HuH-7 (cell line): ENCODE measurements at regions not wholly inside any gene's neighbourhood (a gene's known extent, or its start where the extent isn't known, plus 50 kb on each side); places are given as distances from the start of the nearest gene placed in this dataset.

Experiments used
- DNase-seq: peaks from one replicate; pipeline ENCODE4 v3.0.0; 2011; ENCODE audit warnings: low spot score

GRCh38 chr11:64457416-64458010 lies 98.2 kb upstream of the SLC22A11 start:
- DNase-seq: no peak

DNA sequence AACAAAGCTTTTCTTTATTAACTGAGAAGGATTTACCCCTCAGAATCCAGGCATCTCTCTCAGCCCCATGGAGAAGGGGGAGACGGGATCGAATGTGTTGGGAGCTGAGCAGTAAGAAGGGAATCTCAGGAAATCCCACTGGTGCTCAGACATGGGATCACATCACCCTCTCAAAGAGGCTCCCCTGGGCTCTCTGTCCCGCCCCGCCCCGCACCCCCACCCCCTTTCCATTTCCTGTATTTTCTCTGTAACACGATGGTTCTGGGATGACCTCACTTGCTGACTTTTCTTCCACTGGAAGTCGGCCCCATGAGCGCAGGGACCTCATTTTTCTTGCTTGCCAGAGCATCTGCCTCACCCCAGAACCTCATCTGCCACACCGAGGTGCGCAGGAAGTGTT lies 96.7 kb upstream of the SLC22A11 start:
- no peak for DNase-seq

GRCh38 chr11:64459609-64460008 lies 96.1 kb upstream of the SLC22A11 start:
- no peak for DNase-seq

DNA sequence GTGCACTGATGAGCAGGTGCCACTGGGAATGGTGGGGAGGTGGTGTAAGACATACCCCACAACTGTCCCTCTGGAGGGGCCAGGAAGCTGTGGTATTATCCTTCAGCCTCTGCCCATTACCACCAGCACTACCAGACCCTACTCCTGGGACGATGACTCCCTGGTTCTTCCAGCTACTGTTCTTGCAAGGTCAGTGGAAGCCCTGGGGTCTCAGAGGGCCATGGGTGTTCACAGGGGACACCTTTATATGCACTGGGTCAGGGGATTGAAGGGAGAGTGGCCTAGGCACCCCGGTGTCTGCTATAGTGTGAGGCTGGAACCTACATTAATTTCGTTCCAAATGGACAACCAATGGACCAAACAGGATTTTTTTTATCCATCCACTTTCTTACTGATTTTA lies 94.7 kb upstream of the SLC22A11 start:
- no peak for DNase-seq

DNA sequence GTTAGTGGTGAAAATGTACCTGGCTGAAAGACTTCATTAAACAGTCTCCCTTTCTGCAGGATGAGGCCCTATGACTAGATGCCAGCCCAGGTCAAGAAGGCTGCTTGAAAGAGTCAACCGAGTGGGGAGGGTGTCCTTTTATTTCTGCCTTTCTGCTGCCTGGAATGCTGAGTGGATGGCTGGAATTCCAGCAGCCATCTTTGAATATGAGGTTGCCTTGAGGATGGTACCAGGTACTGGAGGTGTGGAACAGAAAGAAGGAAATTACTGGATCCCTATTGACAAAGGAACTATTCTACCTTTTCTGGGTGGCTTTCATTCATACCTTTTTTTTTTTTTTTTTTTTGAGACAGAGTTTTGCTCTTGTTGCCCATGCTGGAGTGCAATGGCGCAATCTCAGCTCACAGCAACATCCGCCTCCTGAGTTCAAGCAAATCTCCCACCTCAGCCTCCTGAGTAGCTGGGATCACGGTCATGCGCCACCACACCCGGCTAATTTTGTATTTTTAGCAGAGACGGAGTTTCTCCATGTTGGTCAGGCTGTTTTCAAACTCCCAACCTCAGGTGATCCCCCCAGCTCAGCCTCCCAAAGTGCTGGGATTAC lies 89.5 kb upstream of the SLC22A11 start:
- no peak for DNase-seq

GRCh38 chr11:64469288-64469687 lies 86.5 kb upstream of the SLC22A11 start:
- no peak for DNase-seq

GRCh38 chr11:64472593-64473455 lies 82.9 kb upstream of the SLC22A11 start:
- DNase-seq: no peak

GRCh38 chr11:64474680-64475079 lies 81.1 kb upstream of the SLC22A11 start:
- no peak for DNase-seq

DNA sequence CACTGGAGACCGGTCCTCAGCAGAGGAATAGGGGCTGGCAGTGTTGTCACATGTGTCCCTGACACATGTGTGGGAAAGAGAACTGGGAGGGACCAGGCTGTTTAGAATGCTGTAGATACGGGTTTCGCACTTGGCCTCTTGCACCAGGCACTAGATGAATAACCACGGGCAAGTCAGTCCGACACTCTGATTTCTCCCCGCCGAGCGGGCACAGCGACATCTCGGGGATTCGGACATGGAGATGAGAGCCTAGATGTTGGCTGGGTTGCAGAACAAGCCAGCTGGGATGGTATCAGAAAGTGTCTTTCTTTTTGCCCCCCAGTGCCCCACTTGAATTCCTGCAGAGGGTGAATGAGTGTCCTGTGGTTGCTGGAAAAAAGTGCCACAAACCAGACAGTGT lies 80.6 kb upstream of the SLC22A11 start:
- DNase-seq: no peak

- no peak for DNase-seq
Measured at GRCh38 chr11:64476881-64477280, 78.9 kb upstream of the SLC22A11 start.

- no peak for DNase-seq
Measured at GRCh38 chr11:64477675-64478074, 78.1 kb upstream of the SLC22A11 start.

GRCh38 chr11:64482588-64482987 lies 73.2 kb upstream of the SLC22A11 start:
- no peak for DNase-seq

GRCh38 chr11:64484191-64485022 lies 71.3 kb upstream of the SLC22A11 start:
- DNase-seq: no peak

- no peak for DNase-seq
Measured at GRCh38 chr11:64485074-64485473, 70.7 kb upstream of the SLC22A11 start.

DNA sequence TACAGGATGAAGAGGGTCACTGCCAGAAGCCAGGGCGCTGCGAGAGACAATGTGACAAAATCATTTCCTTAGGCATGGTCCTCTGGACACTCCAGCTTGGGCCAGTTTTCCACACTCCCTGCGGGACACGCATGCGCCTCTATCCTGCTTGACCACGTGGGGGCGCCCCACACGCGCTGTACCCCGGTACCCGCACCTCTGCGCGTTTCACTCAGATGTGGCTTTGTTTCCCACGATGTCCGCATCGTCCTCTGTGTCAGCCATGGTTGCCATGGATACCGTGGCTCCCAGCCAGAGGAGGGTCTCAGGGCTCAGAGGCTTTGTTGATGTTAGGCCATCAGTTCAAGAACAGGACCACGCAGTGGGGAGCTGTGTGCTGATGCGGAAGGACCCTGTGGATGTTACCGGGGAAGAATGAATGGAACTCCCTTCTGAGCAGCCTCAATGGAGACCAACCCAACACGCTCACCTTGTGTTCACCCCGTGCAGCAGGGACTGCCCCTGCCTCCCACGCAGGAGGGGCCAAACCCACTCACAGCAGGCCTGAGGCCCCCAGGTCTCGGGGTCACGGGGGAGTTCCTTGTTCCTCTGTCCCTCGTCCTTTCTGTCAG lies 65.8 kb upstream of the SLC22A11 start:
- peak; percentile 58 for DNase-seq

GRCh38 chr11:64490562-64491216 lies 65.1 kb upstream of the SLC22A11 start:
- no peak for DNase-seq

- no peak for DNase-seq
Measured at GRCh38 chr11:64492561-64492960, 63.2 kb upstream of the SLC22A11 start.

DNA sequence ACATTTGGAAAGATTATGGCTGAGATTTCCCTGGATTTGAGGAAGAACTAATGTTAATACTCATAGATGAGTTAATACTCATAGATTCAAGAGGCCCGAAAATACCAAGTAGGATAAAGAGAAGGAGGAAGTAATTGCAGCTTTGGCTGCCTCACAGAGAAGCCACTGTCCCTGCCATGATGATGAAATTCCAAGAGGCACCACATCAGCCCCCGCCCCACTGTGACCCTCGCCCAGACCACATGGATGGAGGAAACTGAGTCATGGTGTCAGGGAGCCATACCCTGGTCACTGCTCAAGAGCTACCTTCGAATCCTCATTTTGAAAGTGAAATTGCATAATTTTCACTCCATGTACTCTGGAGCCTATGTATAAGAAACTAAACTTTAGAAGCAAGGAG lies 57.6 kb upstream of the SLC22A11 start:
- no peak for DNase-seq

DNA sequence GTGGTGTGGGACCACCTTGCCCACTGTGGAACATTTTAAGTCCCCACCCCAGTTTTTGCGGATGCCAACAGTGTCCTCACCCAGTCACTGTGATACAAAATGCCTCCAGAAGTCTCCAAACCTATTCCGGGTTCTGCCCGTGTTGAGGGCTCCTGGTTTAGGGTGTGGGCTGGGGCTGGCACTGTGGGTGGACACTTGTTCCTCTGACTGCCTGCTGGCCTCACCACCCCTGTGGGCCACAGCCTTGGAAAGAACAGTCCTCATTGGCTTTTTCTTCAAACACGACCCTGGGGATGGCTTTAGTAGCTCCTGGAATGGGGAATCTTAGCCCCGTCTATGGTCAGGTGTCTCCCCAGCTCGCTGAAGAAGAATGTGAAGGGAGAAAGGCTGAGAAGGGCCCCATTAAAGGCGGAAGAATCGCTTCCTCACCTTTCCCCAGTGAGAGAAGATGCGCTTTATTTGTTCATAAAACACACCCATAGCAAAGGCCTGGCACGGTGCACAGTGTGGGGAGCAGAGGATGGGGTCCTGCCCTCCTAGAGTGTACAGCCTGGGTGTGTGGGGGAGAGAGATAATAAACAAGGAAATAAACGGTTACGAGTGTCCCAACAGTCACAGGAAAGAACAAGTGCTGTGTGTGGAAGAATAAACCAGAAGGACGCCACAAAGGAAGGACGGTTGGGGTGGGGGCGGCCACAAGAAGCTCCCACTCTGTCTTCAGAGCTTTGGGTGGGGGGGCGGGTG lies 56.3 kb upstream of the SLC22A11 start:
- no peak for DNase-seq

DNA sequence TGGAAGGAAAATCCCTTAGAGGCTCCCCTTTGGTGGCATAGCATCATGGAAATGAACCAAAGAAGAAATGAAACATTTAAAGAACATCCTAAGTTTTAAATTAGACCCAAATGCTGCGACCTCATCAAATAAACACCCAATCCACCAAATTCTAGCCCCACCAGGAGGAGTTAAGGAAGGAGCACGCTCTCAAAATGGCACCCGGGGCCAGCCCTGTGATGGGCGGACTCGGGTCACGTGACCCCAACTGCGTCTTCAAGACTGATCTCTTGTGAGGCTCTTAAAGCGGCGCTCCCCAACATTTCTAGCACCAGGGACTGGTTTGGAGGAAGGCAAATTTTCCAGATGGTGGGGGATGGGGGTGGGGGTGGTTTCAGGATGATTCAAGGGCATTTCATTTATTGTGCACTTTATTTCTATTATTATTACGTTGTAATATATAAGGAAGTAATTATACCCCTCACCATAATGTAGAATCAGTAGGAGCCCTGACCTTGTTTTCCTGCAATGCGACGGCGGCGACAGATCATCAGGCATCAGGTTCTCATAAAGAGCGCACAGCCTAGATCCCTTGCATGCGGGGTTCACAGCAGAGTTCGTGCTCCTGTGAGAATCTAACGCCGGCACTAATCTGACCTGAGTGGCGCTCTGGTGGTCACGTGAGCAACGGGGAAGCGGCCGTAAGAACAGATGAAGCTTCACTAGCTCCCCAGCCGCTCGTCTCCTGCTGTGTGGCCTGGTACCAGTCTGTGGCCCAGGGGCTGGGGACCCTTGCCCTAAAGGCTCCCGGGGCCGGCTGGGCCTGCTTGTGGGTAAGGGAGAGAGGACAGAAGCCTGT lies 55.3 kb upstream of the SLC22A11 start:
- DNase-seq: peak; percentile 17
